NCI-H69 (cell line): ENCODE measurements at regions not wholly inside any gene's neighbourhood (a gene's known extent, or its start where the extent isn't known, plus 50 kb on each side); places are given as distances from the start of the nearest gene placed in this dataset.

Experiments used
- DNase-seq: peaks from one replicate; lab custom pipeline; 2025; lab: John Stamatoyannopoulos, UW

DNA sequence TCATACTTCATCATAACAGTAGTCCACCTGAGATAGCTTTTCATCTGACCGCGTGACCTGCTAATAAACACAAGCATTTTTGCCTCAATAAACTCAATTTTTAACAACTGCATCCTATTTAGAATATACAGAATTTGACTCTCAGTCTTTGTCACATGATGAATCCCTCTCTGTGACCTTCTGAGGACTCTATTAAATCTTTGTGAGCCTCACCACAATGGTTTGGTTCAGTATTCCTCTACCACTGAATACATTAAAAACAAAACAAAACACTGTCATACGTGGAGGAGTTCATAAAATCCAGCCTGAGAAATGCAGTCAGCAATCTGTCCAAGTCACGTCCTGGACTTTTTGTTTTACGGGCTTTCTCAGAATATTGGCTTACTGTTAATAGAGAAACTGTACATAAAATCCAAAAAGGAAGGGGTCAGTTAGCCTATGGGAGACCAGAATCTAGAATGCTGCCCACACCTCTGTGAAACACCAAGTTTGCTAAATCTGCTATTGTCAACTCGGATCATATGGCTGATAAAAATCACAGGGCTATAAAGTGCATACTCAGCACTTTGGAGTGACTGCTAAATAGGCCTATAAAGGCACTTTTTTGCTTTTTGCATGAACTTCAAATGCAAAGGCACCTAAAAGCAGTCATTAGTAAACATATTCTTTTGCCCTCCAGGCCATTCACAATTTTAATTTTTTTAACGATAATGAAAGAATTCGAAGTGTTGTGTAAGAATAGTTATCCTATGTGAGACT lies 190.3 kb upstream of the HDDC2 start:
- DNase-seq, result no peak

DNA sequence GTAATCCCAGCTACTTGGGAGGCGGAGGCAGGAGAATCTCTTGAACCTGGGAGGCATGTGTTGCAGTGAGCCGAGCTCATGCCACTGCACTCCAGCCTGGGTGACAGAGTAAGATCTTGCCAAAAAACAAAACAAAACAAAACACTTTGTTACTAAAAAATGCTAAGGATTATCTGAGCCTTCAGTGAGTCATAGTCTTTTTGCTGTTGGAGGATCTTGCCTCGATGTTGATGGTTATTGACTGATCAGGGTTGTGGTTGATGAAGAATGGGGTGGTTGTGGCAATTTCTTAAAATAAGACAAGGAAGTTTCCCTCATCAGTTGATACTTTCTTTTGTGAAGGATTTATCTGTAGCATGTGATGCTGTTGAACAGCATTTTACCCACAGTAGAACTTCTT lies 196.8 kb upstream of the HDDC2 start:
- DNase-seq, result no peak

DNA sequence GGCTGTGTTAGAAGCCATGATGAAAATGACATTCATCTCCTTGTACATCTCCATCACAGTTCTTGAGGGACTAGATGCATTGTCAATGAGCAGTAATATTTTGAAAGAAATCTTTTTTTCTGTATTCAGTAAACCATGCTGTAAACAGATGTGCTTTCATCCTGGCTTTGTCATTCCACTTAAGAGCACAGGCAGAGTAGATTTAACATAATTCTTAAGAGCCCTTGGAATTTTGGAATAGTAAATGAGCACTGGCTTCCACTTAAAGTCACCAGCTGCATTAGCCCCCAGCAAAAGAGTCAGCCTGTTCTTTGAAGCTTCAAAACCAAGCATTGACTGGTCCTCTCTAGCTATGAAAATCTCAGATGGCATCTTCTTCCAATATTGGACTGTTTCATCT lies 197.8 kb upstream of the HDDC2 start:
- DNase-seq, result no peak

DNA sequence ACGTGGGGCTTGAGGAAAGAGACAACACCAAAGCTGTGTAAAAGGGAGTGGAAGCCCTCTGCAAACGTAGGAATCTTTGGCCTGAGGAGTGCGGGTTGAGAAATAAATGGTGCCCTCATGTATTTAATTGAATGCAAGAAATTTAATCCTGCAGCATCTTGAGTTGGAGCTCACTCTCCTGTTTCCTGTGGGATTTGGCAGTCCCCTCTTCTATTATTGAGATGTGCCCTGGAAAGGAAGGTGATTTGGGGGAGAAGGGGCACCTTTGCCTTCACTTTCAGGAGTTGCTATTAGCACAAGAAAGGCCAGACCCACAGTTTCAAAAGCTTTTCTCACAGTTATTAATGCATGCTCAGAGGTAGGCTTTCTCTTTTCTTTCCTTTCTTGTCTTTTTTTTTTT lies 201.4 kb upstream of the HDDC2 start:
- peak; percentile 27 for DNase-seq

DNA sequence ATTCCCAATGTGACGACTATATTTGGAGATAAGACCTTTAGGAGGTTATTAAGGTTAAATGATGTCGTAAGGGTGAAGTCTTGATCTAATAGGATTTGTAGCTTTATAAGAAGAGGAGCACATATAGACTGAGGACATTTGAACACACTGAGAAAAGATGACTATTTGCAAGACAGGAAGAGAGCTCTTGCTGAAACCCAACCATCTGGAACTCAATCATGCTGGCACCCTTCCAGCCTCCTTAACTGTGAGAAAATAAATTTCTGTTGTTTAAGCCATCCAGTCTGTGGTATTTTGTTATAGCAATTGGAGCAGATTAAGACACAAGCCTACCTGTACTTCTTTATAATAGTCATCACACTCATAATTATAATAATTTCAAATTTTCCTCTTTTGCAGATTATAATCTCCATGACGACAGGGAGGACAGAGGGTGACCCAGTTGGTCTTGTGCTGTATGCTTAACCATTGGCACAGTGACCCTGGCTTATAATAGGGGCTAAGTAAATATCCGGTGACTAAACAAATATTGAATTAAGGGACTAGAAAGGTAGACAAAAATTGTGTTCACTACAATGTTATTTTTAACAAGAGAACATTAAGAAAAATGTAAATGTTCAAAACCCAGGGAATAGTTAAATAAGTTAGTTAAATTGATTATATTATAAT lies 206.4 kb upstream of the HDDC2 start:
- peak; percentile 97 for DNase-seq

DNA sequence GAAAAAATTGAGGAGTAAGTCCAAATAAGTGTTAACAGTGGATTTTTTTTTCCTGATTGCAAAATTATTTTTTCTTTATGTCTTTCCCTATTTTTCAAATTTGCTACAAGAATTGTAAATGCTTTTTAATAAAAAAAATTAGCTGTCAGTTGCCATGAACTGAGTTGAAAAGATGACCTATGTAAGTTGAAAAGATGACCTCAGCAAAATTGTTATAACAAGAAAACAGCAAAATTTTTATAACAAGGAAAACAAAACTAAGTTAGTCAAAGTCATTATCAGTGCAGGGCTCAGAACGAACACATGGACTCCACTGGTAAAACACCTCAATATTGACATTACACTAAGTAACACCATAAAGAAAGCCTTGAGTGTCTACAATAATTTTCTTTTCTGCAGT lies 207.0 kb upstream of the HDDC2 start:
- DNase-seq, result peak; percentile 34

DNA sequence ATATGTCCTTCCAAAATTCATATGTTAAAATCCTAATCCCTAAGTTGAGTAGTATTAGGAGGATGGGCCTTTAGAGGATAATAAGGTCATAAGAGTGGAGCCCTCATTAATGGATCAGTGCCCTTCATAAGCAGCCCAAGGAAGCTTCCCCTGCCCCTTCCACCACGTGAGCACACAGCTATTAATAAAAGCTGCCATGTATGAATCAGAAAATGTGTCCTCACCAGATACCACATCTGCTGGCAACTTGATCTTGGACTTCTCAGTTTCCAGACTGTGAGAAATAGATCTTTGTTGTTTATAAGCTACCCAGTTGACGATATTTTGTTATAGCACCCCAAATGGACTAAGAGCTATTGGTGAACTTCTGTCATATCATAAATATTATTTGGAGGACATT lies 207.7 kb upstream of the HDDC2 start:
- no peak for DNase-seq

DNA sequence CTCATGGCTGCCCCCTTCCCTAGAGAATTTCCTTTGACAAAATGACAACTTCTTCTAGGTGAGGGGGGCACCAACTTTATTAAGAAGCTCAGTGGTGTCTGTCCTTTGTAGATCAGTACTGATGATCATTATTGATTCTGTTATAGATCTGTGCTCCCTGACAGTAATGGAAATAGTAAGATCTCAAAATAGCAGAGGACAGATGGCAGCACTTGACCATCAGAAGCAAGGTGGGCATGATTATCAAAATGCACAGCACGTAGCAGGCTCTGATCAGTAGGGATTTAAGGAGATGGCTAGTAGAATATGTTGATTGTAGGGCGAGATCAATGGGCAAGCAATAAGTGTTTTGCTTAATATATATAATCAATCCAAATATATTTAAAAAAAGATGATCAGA lies 208.6 kb upstream of the HDDC2 start:
- DNase-seq, result peak; percentile 50

DNA sequence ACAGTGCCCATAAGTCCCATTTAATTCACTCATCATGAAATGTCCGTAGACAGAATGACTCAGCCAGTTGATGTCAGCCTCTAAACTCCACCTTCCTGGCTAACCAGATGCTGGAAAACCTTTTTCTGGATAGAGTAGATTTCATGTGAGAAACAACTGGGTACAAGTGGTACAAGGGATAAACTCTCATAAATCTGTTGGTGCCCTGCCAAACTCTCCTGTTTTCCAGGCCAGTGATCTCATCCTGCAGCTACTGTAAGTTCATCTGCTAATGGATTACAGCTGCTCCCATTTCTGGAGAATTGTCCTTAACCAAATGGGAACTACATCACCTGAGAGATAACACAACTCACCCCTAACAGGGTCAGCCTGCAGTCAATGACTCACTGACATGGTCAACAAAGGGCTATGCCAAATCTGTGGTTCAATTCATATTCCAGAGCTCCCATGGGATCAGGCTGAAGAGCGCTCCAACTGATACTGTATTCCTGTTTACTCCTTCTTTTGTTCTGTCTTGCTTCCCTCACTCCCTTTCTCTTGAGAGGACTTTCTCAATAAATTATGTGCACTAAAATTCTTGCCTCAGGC lies 210.1 kb upstream of the HDDC2 start:
- peak; percentile 99 for DNase-seq

DNA sequence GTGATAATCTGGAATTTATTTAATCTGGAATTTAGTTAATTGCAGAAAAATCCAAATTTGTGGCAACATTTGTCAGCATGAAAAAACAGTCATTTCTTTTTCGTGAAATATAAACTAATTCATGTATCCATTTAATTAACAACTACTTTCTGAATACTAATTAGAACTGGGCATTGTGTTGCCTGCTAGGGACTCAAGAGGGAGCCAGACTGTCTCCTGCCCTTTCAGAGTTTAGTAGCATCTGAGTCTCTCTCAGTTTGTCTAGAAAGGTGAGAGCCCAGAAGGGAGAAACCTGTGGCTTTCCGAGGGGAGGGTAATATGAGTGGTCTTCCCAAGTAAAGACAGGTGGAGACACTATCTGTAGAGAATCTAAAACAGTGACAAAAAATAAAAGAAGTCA lies 210.9 kb upstream of the HDDC2 start:
- peak; percentile 80 for DNase-seq

DNA sequence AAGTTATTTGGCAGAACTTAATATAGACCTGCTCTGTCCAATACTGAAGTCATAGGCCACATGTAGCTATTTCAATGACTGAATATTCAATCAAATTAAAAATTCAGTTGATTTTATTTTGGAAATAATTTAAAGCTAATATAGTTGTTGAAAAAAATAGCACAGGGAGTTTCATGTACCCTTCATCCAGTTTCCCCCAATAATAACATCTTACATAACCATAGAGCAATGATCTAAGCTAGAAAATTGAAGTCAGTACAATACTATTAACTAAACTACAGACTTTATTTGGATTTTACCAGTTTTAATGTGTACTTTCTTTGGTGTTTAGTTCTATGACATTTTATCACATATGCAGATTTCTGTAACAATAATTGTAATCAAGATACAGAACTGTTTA lies 212.2 kb upstream of the HDDC2 start:
- no peak for DNase-seq

DNA sequence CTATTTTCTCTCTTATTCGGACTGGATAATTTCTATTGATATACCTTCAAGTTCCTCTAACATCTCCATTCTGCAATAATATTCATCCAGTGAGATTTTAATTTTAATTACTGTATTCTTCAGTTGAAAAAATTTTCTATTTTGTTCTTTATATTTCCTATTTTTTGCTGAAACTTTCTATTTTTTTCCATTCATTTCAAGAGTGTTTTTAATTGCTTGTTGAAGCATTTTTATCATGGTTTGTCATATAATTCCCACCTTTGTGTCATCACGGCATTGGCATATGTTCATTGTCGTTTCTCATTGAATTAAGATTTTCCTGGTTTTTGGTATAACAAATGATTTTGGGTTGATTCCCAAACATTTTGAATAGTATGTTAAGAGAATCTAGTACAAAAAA lies 214.9 kb upstream of the HDDC2 start:
- DNase-seq, result no peak

DNA sequence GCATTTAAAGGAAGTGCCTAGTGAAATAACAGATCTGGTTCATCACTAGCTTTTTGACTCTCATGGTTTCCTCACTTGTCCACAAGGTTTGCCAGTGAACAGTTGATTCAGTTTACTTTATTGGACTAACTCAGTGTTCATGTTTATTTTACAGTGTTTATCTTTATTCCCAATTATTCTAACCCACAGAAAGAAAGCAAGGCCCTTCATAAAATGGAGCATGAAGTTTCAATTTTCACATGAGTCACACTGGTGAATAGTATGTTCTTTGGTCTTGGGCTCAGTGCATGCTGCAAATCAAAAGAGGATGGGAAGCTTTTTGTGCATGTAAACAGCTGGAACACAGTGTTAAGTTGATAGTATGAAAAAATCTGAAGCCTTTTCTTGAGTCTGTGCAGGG lies 217.6 kb upstream of the HDDC2 start:
- peak; percentile 29 for DNase-seq

DNA sequence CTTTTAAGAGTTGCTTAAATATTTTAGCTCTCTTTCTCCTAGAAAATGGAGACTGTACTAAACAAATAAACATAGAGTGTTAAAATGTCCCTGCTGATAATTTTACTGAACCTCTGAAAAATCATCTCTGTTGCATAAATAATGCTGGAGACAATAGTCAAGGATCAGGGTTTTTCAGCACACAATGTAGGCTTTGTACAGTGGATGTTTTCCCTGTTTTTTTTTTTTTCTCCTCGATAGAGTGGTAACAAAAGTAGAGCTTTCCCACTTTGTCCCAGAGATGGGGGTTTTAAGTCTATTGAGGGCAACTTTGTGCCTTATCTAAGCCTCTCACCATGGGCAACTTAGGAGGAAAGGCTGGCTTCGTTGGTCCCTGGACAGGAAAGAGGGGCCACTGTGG lies 222.6 kb upstream of the HDDC2 start:
- no peak for DNase-seq

DNA sequence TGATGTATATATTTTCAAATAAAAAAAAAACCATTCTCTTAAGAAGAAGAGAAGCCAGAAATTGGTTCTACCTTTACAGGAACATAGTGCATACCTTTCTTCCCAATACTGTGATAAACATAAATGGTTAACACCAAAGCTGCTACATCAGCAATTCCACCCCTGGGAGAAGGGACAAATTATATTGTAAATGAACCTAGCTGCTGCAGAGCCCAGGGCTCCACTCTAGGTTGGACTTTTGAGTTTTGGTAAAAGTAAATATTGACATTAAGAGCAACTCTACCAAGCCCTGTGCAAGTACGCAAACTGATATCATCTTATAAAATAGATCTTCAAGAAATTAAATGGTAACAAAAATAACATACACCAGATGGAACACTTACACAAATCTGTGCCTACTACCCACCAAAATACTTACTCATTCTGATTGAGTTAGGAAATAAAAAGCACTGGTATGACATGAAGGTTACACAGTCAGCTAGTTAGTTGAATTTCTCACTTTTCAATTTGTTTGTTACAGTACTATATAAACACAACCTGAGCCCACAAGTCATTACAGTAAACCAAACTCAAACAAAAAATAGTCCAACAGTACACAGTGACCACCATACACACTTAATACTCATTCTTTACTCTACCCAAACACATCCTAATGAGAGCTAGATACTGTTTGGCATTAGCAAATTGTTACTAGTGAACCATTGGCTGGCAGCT lies 223.3 kb upstream of the HEY2 start:
- peak; percentile 25 for DNase-seq

DNA sequence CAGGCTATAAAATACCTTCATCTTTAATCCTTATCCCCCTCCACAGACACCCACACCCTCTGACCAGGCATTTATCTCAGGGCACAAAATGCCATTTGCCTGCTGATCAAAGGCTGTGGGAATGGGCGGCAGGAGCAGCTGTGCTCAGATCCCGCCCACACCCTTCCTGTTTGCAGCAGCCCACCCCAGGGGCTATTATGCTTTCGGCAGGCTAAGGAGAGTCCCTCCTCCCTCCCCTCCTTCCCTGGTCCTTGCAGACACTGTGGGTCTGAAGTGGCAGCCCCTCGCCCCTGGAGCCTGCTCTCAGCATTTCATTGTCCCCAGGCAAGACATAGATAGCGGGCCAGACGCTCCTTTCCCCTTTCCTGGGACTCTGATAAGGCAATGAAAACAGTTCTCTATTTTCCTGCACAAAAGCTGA lies 220.8 kb upstream of the HEY2 start:
- peak; percentile 56 for DNase-seq

DNA sequence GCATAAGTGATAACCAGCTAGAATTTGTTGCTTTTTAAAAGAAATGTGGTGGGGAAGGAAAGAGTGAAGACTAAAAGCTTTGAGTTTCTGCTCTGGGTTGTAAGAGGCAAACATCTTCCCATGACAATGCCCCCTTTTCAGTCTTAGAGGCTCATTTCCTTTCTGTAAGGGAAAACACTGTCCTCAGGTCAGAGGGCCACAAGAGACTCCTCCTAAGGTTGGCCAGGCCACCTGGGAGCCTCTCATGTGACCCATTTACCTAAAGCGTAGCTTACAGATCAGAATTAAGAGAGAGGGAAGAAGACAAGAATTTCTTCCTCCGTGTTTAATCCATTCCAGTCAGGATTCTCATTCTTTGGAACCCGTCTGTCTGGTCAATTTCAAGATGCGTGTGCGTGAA lies 220.4 kb upstream of the HEY2 start:
- DNase-seq, result no peak

DNA sequence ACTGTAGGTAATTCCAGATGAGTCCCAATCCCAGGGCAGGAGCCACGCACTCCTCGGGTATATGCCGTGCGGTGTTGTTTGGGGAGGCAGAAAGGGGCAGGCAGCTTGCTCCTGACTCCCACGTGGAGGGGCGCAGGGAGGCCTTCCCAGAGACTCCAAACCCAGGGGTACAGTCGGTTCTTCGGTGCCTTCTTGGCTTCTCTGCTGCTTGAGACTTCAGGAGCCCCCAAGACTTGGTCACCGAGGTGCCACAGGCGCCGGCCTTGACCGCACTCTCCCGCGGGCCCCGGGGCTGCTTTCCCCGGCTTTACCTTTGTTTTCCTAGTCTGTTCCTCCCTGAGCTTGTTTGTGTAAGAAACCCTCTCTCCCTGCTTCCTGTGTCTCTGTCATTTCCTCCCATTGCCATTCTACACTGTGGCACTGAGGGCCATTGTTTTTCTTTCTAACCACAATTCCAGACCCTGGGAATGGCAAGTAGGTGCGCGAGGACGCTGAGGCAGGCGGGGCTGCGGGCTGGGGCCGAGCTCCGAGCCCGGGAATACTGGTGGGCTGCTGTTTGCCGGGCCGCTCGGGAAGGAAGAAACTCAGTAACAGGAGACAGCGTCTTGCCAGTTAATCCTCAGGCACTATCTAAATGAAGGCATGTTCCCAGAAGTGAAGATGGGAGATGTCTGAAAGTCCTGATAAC lies 215.6 kb upstream of the HEY2 start:
- DNase-seq, result peak; percentile 83

DNA sequence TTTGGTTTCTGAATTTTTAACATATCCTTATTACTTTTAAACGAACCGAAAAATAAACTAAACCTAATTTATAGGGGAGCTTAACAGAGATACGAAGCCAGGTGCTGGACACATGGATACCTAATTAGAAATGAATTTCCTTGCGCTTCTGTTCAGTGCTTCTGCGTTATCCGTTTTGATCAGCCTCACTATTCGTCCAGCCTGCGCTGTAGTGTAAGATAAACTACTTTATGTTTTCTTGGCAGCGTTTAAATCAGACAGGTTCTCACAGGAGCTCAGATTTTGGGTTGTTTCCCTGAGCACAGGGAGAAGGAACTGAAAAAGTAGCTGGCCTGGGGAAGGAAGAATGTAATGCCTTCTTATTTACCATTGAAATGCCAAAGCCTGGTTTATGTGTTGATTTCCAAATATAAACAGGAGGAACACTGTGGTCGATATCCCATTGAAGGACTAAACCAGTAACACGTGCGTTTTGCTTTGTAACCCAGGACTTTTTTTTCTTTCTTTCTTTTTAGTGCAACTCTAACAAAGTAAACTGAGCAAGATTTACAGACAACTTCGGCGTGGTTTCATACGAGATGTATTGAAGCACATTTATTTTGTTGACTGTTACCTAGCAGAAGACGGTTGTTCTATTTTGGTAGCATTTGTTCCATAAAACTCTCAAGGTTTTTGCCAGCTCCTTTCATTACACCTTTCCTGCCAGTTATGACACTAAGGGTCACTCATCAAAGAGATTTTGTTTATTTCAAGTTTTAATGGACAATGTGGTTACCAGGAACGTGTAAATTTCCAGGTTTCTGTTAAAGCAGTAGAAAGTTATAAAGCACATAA lies 214.8 kb upstream of the HEY2 start:
- no peak for DNase-seq

DNA sequence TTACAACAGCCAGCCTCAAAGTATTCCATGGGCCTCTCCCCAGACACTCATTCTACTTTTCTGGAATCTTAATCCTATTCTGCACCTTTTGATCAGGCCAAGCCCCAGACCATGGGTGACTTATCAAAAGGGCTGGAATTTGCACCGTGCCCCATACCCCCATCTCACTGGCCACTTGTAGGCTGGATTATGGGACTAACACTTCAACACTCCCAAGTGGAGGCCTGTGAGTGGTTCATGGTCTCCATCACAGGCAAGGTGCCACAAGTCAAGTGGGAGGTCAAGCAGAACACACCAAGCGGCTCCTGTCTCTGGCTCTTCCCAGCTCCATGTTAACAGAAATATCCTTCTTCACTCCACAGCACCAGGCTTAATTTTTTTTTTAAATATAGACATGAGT lies 212.3 kb upstream of the HEY2 start:
- DNase-seq, result no peak

DNA sequence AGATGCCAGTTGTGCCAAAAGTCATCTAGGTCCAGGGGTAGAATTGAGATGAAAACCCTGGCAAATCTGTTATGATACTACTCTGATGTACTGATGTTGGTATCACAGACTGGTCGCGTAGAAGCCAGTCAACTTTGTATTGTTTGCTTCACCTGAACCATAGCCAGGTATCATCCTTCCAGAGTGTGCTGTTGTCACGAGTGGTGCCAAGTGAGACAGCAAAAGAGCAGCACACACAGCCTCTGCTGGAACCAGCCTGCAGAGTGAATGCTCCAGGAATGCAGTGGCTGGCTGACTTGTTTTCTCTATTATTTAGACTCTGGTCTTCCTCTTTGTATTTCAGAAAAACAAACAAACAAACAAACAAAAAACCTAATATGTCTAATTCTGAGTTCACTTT lies 209.5 kb upstream of the HEY2 start:
- DNase-seq, result peak; percentile 48
